Loucy (cell line): ENCODE measurements at regions not wholly inside any gene's neighbourhood (a gene's known extent, or its start where the extent isn't known, plus 50 kb on each side); places are given as distances from the start of the nearest gene placed in this dataset.

Experiments used
- H2AFZ ChIP-seq: fragments of 200-600 bp; sonication (generic); 2 replicates; pipeline ENCODE4 v1.6.0; 2016; ENCODE audit warnings: antibody characterized with exemption, mild to moderate bottlenecking, low read length, moderate library complexity
- H3F3A ChIP-seq: fragments of 200-600 bp; 2 replicates; pipeline ENCODE4 v1.6.0; 2016; ENCODE audit warnings: antibody characterized with exemption, low read depth, mild to moderate bottlenecking
- H3K27me3 ChIP-seq: fragments of 200-600 bp; sonication (generic); 2 replicates; pipeline ENCODE4 v1.6.1; 2014; ENCODE audit warnings: low read length, mild to moderate bottlenecking; ENCODE audit not compliant: insufficient read depth, poor library complexity, severe bottlenecking
- H3K36me3 ChIP-seq: fragments of 200-600 bp; sonication (generic); 2 replicates; pipeline ENCODE4 v1.6.1; 2016; ENCODE audit warnings: low read length; ENCODE audit not compliant: insufficient read depth
- H3K4me1 ChIP-seq: fragments of 200-600 bp; sonication (generic); 2 replicates; pipeline ENCODE4 v1.5.1; 2014; ENCODE audit warnings: low read length, mild to moderate bottlenecking; ENCODE audit not compliant: insufficient read depth, poor library complexity, severe bottlenecking
- H3K4me2 ChIP-seq: fragments of 200-600 bp; sonication (generic); 2 replicates; pipeline ENCODE4 v1.6.0; 2014; ENCODE audit warnings: antibody characterized with exemption, low read length, low read depth, mild to moderate bottlenecking; ENCODE audit not compliant: poor library complexity, severe bottlenecking
- H3K4me3 ChIP-seq: fragments of 200-600 bp; sonication (generic); 2 replicates; pipeline ENCODE4 v1.5.1; 2014; ENCODE audit warnings: low read length, mild to moderate bottlenecking, mixed read lengths; ENCODE audit not compliant: poor library complexity, severe bottlenecking
- H3K79me2 ChIP-seq: fragments of 200-600 bp; sonication (generic); 2 replicates; pipeline ENCODE4 v1.6.1; 2014; ENCODE audit warnings: low read length; ENCODE audit not compliant: insufficient read depth
- H3K9ac ChIP-seq: fragments of 200-600 bp; sonication (generic); 2 replicates; pipeline ENCODE4 v1.6.0; 2014; ENCODE audit warnings: mild to moderate bottlenecking, low read depth, low read length, moderate library complexity; ENCODE audit not compliant: poor library complexity, severe bottlenecking
- H3K9me2 ChIP-seq: fragments of 200-600 bp; sonication (generic); replicated peaks from 2 replicates; pipeline ENCODE4 v1.6.1; 2016; ENCODE audit warnings: low read depth, low read length, mixed read lengths
- H3K9me3 ChIP-seq: fragments of 200-600 bp; sonication (generic); 2 replicates; pipeline ENCODE4 v1.6.1; 2014; ENCODE audit warnings: mild to moderate bottlenecking, antibody characterized with exemption, low read length, low read depth; ENCODE audit not compliant: insufficient read depth
- H4K20me1 ChIP-seq: fragments of 200-600 bp; sonication (generic); 2 replicates; pipeline ENCODE4 v1.6.0; 2014; ENCODE audit warnings: antibody characterized with exemption, low read length, mild to moderate bottlenecking; ENCODE audit not compliant: insufficient read depth, poor library complexity, severe bottlenecking
- EZH2phosphoT487 ChIP-seq: fragments of 200-600 bp; IDR thresholded peaks from 2 replicates; pipeline ENCODE4 v1.6.1; 2018; ENCODE audit warnings: antibody characterized with exemption, mild to moderate bottlenecking, moderate library complexity, borderline replicate concordance
- TF ChIP-seq, protein P1 (sequence below): fragments of 200-600 bp; sonication (generic); conservative IDR thresholded peaks from 2 replicates; pipeline ENCODE4 v1.5.1; 2014; ENCODE audit warnings: mild to moderate bottlenecking, antibody characterized with exemption, low read length

DNA sequence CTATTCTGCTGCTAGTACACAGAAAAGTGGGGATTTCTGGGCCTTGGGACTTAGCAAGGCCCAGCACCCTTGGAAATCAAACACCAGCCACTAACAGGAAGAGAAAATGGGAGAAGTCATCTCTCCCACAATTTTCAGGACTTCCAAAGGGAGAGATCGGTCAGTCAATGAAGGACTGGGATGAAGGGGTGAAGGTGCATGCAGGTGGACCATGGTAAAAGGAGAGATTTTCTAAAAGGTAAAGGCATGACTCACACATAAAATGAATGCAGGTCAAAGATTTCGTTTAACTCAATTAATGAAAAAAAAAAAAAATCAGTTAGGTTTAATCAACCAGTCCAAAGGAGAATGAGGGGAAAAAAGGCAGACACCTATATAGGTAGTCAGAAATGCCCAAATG is 176.4 kb upstream of the PROK2 start:
- TF ChIP-seq, protein P1, sequence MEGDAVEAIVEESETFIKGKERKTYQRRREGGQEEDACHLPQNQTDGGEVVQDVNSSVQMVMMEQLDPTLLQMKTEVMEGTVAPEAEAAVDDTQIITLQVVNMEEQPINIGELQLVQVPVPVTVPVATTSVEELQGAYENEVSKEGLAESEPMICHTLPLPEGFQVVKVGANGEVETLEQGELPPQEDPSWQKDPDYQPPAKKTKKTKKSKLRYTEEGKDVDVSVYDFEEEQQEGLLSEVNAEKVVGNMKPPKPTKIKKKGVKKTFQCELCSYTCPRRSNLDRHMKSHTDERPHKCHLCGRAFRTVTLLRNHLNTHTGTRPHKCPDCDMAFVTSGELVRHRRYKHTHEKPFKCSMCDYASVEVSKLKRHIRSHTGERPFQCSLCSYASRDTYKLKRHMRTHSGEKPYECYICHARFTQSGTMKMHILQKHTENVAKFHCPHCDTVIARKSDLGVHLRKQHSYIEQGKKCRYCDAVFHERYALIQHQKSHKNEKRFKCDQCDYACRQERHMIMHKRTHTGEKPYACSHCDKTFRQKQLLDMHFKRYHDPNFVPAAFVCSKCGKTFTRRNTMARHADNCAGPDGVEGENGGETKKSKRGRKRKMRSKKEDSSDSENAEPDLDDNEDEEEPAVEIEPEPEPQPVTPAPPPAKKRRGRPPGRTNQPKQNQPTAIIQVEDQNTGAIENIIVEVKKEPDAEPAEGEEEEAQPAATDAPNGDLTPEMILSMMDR: no peak
- no peak for TF ChIP-seq EZH2phosphoT487
- Histone ChIP-seq H3K9ac (no peak overlapping the region), H3K27me3 (no peaks in the 10 kb centered on the region), H2AFZ (no peak overlapping the region), H3K4me3 (no peak overlapping the region), H3K4me1 (peaks cover 26% of the 10 kb centered on the region), H3K9me3 (no peaks in the 10 kb centered on the region), H4K20me1 (no peaks in the 10 kb centered on the region), H3K79me2 (no peaks in the 10 kb centered on the region), H3K4me2 (no peak overlapping the region), H3K9me2 (no peaks in the 10 kb centered on the region), H3F3A (no peaks in the 10 kb centered on the region), H3K36me3 (no peaks in the 10 kb centered on the region)

DNA sequence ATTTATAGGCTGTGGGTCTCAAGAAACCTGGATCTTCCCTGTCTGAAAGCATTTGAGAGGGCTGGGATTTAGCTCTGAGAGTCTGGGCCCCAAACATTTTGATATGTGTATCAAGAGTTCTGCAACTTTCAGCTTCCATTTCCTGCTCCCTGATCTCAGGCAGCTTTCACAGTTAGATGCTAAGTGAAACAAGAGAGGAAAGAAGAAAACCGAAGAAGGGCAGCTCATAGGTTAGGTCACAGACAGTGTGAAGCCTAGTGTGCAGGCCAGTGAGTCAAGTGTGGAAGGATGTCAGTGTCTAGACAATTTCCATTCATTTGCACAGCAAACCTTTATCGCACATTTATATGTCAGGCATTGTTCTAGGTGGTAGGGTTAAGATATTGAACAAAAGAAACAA is 173.6 kb upstream of the PROK2 start:
- H4K20me1 ChIP-seq: no peaks in the 10 kb centered on the region
- TF ChIP-seq, protein P1: no peak
- TF ChIP-seq EZH2phosphoT487: no peak
- no peaks in the 10 kb centered on the region for H3K27me3 ChIP-seq
- H2AFZ ChIP-seq: peak overlapping the region; percentile 38; the same call in 1 of the 2 replicates
- no peaks in the 10 kb centered on the region for H3K79me2 ChIP-seq
- H3K4me2 ChIP-seq: no peak overlapping the region
- no peak overlapping the region for H3K9ac ChIP-seq
- peaks cover 30% of the 10 kb centered on the region for H3K4me1 ChIP-seq
- no peak overlapping the region for H3K4me3 ChIP-seq
- no peaks in the 10 kb centered on the region for H3K36me3 ChIP-seq
- H3K9me3 ChIP-seq: no peaks in the 10 kb centered on the region
- H3K9me2 ChIP-seq: no peaks in the 10 kb centered on the region
- 0 out of 2 replicates have a peak, but pooled peaks cover 7% of the 10 kb centered on the region for H3F3A ChIP-seq

GRCh38 chr3:71956716-71957115 is 171.8 kb upstream of the PROK2 start:
- no peaks in the 10 kb centered on the region for H3K9me3 ChIP-seq
- no peaks in the 10 kb centered on the region for H3K9me2 ChIP-seq
- 0 out of 2 replicates have a peak, but pooled peaks cover 7% of the 10 kb centered on the region for H3F3A ChIP-seq
- H3K36me3 ChIP-seq: no peaks in the 10 kb centered on the region
- no peaks in the 10 kb centered on the region for H3K79me2 ChIP-seq
- H3K4me2 ChIP-seq: peak overlapping the region; percentile 2
- TF ChIP-seq, protein P1: peak; percentile 52
- no peak for TF ChIP-seq EZH2phosphoT487
- H3K9ac ChIP-seq: no peak overlapping the region
- no peaks in the 10 kb centered on the region for H4K20me1 ChIP-seq
- peaks cover 32% of the 10 kb centered on the region for H3K4me1 ChIP-seq
- H3K27me3 ChIP-seq: no peaks in the 10 kb centered on the region
- H3K4me3 ChIP-seq: no peak overlapping the region
- no peak overlapping the region for H2AFZ ChIP-seq
